Right atrium auricular region (tissue), 2 donors: ENCODE measurements at regions not wholly inside any gene's neighbourhood (a gene's known extent, or its start where the extent isn't known, plus 50 kb on each side); places are given as distances from the start of the nearest gene placed in this dataset.

Experiments used
- DNase-seq: peaks from one replicate; pipeline ENCODE4 v3.0.0-alpha.2; 2019; ENCODE audit warnings: low spot score
- H3K27ac ChIP-seq, 2 donors: fragments of 200-600 bp; sonication (generic); 1 replicate in 1 of 2; 2 replicates in 1 of 2; pipeline ENCODE4 v1.5.1; 2016 to 2019
- H3K27me3 ChIP-seq, 2 donors: fragments of 200-600 bp; sonication (generic); one replicate each; pipeline versions ENCODE4 v1.5.1 to v1.6.0; 2017 to 2019
- H3K36me3 ChIP-seq: fragments of 200-600 bp; sonication (generic); one replicate; pipeline ENCODE4 v1.5.1; 2016
- H3K4me1 ChIP-seq, 2 donors: fragments of 200-600 bp; sonication (generic); one replicate each; pipeline versions ENCODE4 v1.5.1 to v1.6.0; 2017 to 2019
- H3K4me3 ChIP-seq, 2 donors: fragments of 200-600 bp; sonication (generic); 1 replicate in 1 of 2; 2 replicates in 1 of 2; pipeline ENCODE4 v1.5.1; 2017 to 2019; ENCODE audit warnings: mild to moderate bottlenecking in 1 of 2, moderate library complexity in 1 of 2
- H3K9me3 ChIP-seq, 2 donors: fragments of 200-600 bp; sonication (generic); one replicate each; pipeline ENCODE4 v1.5.1; 2019
- CTCF ChIP-seq, 2 donors: fragments of 200-600 bp; sonication (generic); IDR thresholded peaks; one replicate each; pipeline ENCODE4 v1.5.1; 2019; ENCODE audit warnings: antibody characterized with exemption in 2 of 2

GRCh38 chr7:35524112-35524804 lies 170.7 kb downstream of the HERPUD2 start:
- Histone ChIP-seq H3K36me3 (no peaks in the 10 kb centered on the region), H3K27ac (no peak overlapping the region), H3K4me3 (no peak overlapping the region), H3K27me3 (no peaks in the 10 kb centered on the region), H3K4me1 (peaks cover 0 to 13% of the 10 kb centered on the region in 2 donors), H3K9me3 (no peaks in the 10 kb centered on the region)
- no peak for TF ChIP-seq CTCF (IDR thresholded peaks at IDR 0.05)
- DNase-seq, result no peak

- no peak for DNase-seq
- Histone ChIP-seq H3K4me1 (peaks cover 0 to 18% of the 10 kb centered on the region in 2 donors), H3K27ac (no peak overlapping the region), H3K27me3 (no peaks in the 10 kb centered on the region), H3K4me3 (no peak overlapping the region), H3K36me3 (no peaks in the 10 kb centered on the region), H3K9me3 (no peaks in the 10 kb centered on the region)
- TF ChIP-seq CTCF (IDR thresholded peaks at IDR 0.05), result no peak
Observed at GRCh38 chr7:35523292-35523691, 171.6 kb downstream of the HERPUD2 start.

- Histone ChIP-seq H3K27ac (no peak overlapping the region), H3K4me3 (no peak overlapping the region), H3K36me3 (no peaks in the 10 kb centered on the region), H3K4me1 (peaks cover 0 to 23% of the 10 kb centered on the region in 2 donors), H3K9me3 (no peaks in the 10 kb centered on the region), H3K27me3 (no peaks in the 10 kb centered on the region)
- no peak for TF ChIP-seq CTCF (IDR thresholded peaks at IDR 0.05)
- DNase-seq, result no peak
Observed at GRCh38 chr7:35522697-35523096, 172.2 kb downstream of the HERPUD2 start.

- Histone ChIP-seq H3K4me1 (peaks cover 0 to 23% of the 10 kb centered on the region in 2 donors), H3K9me3 (no peaks in the 10 kb centered on the region), H3K27ac (no peak overlapping the region), H3K27me3 (no peaks in the 10 kb centered on the region), H3K4me3 (no peak overlapping the region), H3K36me3 (no peaks in the 10 kb centered on the region)
- TF ChIP-seq CTCF (IDR thresholded peaks at IDR 0.05), result no peak
- no peak for DNase-seq
Observed at GRCh38 chr7:35521941-35522340, 173.0 kb downstream of the HERPUD2 start.

- Histone ChIP-seq H3K9me3 (no peaks in the 10 kb centered on the region), H3K4me1 (peaks cover 0 to 23% of the 10 kb centered on the region in 2 donors), H3K4me3 (no peak overlapping the region), H3K36me3 (no peaks in the 10 kb centered on the region), H3K27ac (peak overlapping the region in 1 of 2 donors; percentile 13), H3K27me3 (no peaks in the 10 kb centered on the region)
- TF ChIP-seq CTCF (IDR thresholded peaks at IDR 0.05), result no peak
- no peak for DNase-seq
Observed at GRCh38 chr7:35520810-35521625, 173.9 kb downstream of the HERPUD2 start.
